Osteoblast (primary cell): ENCODE measurements at regions not wholly inside any gene's neighbourhood (a gene's known extent, or its start where the extent isn't known, plus 50 kb on each side); places are given as distances from the start of the nearest gene placed in this dataset.

Source experiments
- DNase-seq: peaks from one replicate; pipeline ENCODE4 v3.0.0; 2011; ENCODE audit warnings: low spot score, mixed read lengths; ENCODE audit not compliant: insufficient read length; ENCODE audit errors: missing footprints
- H2AFZ ChIP-seq: 2 replicates; pipeline ENCODE4 v1.6.0; 2011; ENCODE audit warnings: mild to moderate bottlenecking, low read length
- H3K27ac ChIP-seq: 2 replicates; pipeline ENCODE4 v1.5.1; 2011; ENCODE audit warnings: mild to moderate bottlenecking, low read depth, low read length, moderate library complexity
- H3K27me3 ChIP-seq: 2 replicates; pipeline ENCODE4 v1.6.0; 2012; ENCODE audit warnings: mild to moderate bottlenecking, control low read depth, inconsistent platforms, low read length, moderate library complexity; ENCODE audit not compliant: insufficient read depth
- H3K36me3 ChIP-seq: 2 replicates; pipeline ENCODE4 v1.5.1; 2011; ENCODE audit warnings: mild to moderate bottlenecking, low read length, control low read depth, moderate library complexity; ENCODE audit not compliant: insufficient read depth
- H3K4me1 ChIP-seq: 2 replicates; pipeline ENCODE4 v1.5.1; 2011; ENCODE audit warnings: mild to moderate bottlenecking, low read length, control low read depth, moderate library complexity; ENCODE audit not compliant: insufficient read depth
- H3K4me2 ChIP-seq: 2 replicates; pipeline ENCODE4 v1.6.0; 2011; ENCODE audit warnings: mild to moderate bottlenecking, low read length; ENCODE audit not compliant: insufficient read depth
- H3K4me3 ChIP-seq: fragments of 200-600 bp; sonication (generic); 3 replicates; pipeline ENCODE4 v1.5.1; 2012; ENCODE audit warnings: mild to moderate bottlenecking, low read length, inconsistent platforms; ENCODE audit not compliant: insufficient read depth
- H3K79me2 ChIP-seq: 2 replicates; pipeline ENCODE4 v1.6.0; 2012; ENCODE audit warnings: mild to moderate bottlenecking, low read length, control low read depth, inconsistent platforms; ENCODE audit not compliant: insufficient read depth
- H3K9me3 ChIP-seq: 2 replicates; pipeline ENCODE4 v1.5.1; 2011; ENCODE audit warnings: low read depth, low read length, control low read depth
- H4K20me1 ChIP-seq: 2 replicates; pipeline ENCODE4 v1.6.0; 2012; ENCODE audit warnings: mild to moderate bottlenecking, low read length, control low read depth; ENCODE audit not compliant: insufficient read depth
- TF ChIP-seq, protein P1 (sequence below): IDR thresholded peaks from 2 replicates; pipeline ENCODE4 v1.5.1; 2011; ENCODE audit warnings: mild to moderate bottlenecking, low read depth, low read length, moderate library complexity; ENCODE audit errors: extremely low read depth

DNA sequence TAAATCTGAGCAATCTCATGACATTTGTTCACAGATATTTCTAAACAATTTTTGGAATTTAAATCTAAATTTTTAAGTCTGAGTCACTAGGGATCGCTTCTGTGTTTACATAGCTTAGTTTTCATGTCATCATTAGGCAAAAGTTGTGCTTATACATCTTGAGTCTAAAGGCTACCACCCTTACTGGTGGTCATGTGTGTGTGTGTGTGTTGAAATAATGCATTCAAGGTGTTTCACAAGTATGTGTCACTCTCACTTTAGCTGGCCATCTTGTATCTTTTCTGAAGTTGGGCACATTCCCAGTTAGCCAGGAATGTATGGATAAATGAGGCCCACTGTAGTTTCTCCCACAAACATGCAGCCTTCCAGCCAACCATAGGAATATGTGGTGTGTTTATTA, 1162.5 kb upstream of the PRMT6 start:
- no peak for DNase-seq
- TF ChIP-seq, protein P1, sequence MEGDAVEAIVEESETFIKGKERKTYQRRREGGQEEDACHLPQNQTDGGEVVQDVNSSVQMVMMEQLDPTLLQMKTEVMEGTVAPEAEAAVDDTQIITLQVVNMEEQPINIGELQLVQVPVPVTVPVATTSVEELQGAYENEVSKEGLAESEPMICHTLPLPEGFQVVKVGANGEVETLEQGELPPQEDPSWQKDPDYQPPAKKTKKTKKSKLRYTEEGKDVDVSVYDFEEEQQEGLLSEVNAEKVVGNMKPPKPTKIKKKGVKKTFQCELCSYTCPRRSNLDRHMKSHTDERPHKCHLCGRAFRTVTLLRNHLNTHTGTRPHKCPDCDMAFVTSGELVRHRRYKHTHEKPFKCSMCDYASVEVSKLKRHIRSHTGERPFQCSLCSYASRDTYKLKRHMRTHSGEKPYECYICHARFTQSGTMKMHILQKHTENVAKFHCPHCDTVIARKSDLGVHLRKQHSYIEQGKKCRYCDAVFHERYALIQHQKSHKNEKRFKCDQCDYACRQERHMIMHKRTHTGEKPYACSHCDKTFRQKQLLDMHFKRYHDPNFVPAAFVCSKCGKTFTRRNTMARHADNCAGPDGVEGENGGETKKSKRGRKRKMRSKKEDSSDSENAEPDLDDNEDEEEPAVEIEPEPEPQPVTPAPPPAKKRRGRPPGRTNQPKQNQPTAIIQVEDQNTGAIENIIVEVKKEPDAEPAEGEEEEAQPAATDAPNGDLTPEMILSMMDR: no peak
- H3K27me3 ChIP-seq: no peaks in the 10 kb centered on the region

DNA sequence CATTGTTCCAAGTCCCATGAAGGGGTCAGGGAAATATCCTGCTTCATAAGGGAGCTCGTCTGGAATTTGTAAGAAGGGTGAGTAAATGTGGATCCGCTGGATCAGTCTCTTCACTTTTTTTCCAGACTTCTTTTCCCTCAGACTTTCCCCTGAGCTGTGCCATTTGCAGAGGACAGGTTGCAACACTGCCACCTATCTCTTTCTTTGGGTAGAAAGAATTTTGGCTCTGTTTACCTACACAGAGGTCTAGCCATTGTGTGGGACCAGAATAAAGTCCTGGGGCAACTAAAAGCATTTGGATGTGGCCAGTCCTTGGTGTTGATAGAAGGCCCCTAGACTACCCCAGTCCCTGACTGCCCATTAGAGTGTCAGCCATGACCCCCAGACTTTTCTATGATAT, 1146.7 kb upstream of the PRMT6 start:
- TF ChIP-seq, protein P1: no peak
- DNase-seq: no peak
- no peak overlapping the region for H2AFZ ChIP-seq
- H3K9me3 ChIP-seq: peaks cover 3% of the 10 kb centered on the region
- H3K36me3 ChIP-seq: no peaks in the 10 kb centered on the region
- H3K27me3 ChIP-seq: no peaks in the 10 kb centered on the region
- H3K4me2 ChIP-seq: no peak overlapping the region
- no peaks in the 10 kb centered on the region for H3K79me2 ChIP-seq
- no peak overlapping the region for H3K27ac ChIP-seq
- no peaks in the 10 kb centered on the region for H3K4me1 ChIP-seq
- H3K4me3 ChIP-seq: no peak overlapping the region
- H4K20me1 ChIP-seq: no peaks in the 10 kb centered on the region

More for the DNA sequence above, 1162.5 kb upstream of the PRMT6 start:
- Histone ChIP-seq H3K4me3 (no peak overlapping the region), H2AFZ (no peak overlapping the region), H4K20me1 (no peaks in the 10 kb centered on the region), H3K27ac (no peak overlapping the region), H3K79me2 (no peaks in the 10 kb centered on the region), H3K4me1 (no peaks in the 10 kb centered on the region), H3K9me3 (no peaks in the 10 kb centered on the region), H3K4me2 (no peak overlapping the region), H3K36me3 (no peaks in the 10 kb centered on the region)

DNA sequence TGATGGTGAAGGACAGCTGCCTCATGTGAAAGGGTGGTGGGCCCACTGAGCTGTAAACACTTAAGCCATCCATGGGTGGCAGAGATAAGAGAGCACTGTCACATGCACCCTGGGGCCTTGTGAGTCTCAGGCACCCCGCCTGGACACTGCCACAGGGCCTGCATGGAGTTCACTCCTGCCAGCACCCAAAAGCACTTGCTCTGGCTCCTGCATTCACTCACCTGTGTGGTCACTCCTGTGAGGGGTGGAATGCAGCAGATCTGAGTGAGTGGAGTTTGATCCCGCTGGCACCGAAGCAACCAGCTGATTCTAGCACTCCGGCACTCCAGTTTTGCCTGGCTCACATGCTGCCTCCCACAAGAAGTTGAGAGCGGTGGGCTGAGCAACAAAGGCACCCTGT, 1142.1 kb upstream of the PRMT6 start:
- Histone ChIP-seq H4K20me1 (no peaks in the 10 kb centered on the region), H3K27me3 (no peaks in the 10 kb centered on the region), H3K36me3 (no peaks in the 10 kb centered on the region), H3K4me3 (no peak overlapping the region), H3K27ac (no peak overlapping the region), H3K9me3 (peaks cover 3% of the 10 kb centered on the region), H3K4me1 (no peaks in the 10 kb centered on the region), H3K4me2 (no peak overlapping the region), H3K79me2 (no peaks in the 10 kb centered on the region), H2AFZ (no peak overlapping the region)
- DNase-seq: no peak
- TF ChIP-seq, protein P1: no peak

DNA sequence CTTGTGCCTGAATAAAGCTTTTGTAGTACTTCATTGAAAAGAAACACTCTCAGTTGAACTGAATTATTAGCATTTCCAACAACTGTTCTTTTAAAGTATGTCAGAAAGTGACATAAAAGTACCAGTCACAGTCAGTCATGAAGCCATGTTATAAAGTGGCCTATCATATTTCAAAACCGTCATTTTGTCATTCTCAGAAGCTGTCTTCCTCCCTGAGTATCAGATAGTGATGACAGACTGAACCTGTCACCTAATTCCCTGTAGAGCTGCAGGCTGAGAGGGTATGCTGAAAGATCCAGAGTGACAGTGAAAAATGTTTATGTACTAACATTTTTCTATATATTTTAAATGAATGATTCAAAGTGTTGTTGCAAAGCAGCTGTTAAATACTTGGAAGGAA, 1121.7 kb upstream of the PRMT6 start:
- TF ChIP-seq, protein P1: no peak
- Histone ChIP-seq H2AFZ (no peak overlapping the region), H4K20me1 (no peaks in the 10 kb centered on the region), H3K9me3 (peaks cover 2% of the 10 kb centered on the region), H3K4me2 (no peak overlapping the region), H3K4me3 (no peak overlapping the region), H3K79me2 (no peaks in the 10 kb centered on the region), H3K4me1 (no peaks in the 10 kb centered on the region), H3K36me3 (no peaks in the 10 kb centered on the region), H3K27me3 (no peaks in the 10 kb centered on the region), H3K27ac (no peak overlapping the region)
- DNase-seq: no peak
